DOHH2 (cell line): ENCODE measurements at regions not wholly inside any gene's neighbourhood (a gene's known extent, or its start where the extent isn't known, plus 50 kb on each side); places are given as distances from the start of the nearest gene placed in this dataset.

Source experiments
- H3F3A ChIP-seq: fragments of 200-600 bp; sonication (generic), shearing (Covaris generic); 2 replicates; pipeline ENCODE4 v1.6.0; 2016; ENCODE audit warnings: antibody characterized with exemption, mild to moderate bottlenecking; ENCODE audit not compliant: control insufficient read depth, insufficient read depth
- H3K27ac ChIP-seq: fragments of 200-600 bp; sonication (generic); 2 replicates; pipeline ENCODE4 v1.5.1; 2014; ENCODE audit warnings: low read depth, mild to moderate bottlenecking, low read length, moderate library complexity
- H3K27me3 ChIP-seq: fragments of 200-600 bp; sonication (generic); 2 replicates; pipeline ENCODE4 v1.6.1; 2014; ENCODE audit warnings: mild to moderate bottlenecking, low read length, mixed read lengths; ENCODE audit not compliant: control insufficient read depth
- H3K36me3 ChIP-seq: fragments of 200-600 bp; sonication (generic); 2 replicates; pipeline ENCODE4 v1.6.1; 2014; ENCODE audit warnings: mild to moderate bottlenecking, low read length, moderate library complexity, mixed read lengths; ENCODE audit not compliant: control insufficient read depth
- H3K4me1 ChIP-seq: fragments of 200-600 bp; sonication (generic); 2 replicates; pipeline ENCODE4 v1.6.1; 2014; ENCODE audit warnings: mild to moderate bottlenecking, low read length, mixed read lengths; ENCODE audit not compliant: control insufficient read depth
- H3K4me2 ChIP-seq: fragments of 200-600 bp; sonication (generic); 2 replicates; pipeline ENCODE4 v1.6.0; 2014; ENCODE audit warnings: mild to moderate bottlenecking, low read length, moderate library complexity
- H3K4me3 ChIP-seq: fragments of 200-600 bp; sonication (generic); 2 replicates; pipeline ENCODE4 v1.5.1; 2014; ENCODE audit warnings: mild to moderate bottlenecking, low read length, mixed read lengths
- H3K79me2 ChIP-seq: fragments of 200-600 bp; sonication (generic); 2 replicates; pipeline ENCODE4 v1.6.1; 2014; ENCODE audit warnings: mild to moderate bottlenecking, low read length, mixed read lengths; ENCODE audit not compliant: control insufficient read depth
- H3K9me2 ChIP-seq: fragments of 200-600 bp; sonication (generic); replicated peaks from 2 replicates; pipeline ENCODE4 v1.6.1; 2014; ENCODE audit warnings: mild to moderate bottlenecking, low read length, mixed read lengths; ENCODE audit not compliant: control insufficient read depth
- H3K9me3 ChIP-seq: fragments of 200-600 bp; sonication (generic); 2 replicates; pipeline ENCODE4 v1.6.1; 2014; ENCODE audit warnings: antibody characterized with exemption, low read length, mixed read lengths; ENCODE audit not compliant: control insufficient read depth, insufficient read depth
- H4K20me1 ChIP-seq: fragments of 200-600 bp; sonication (generic); 2 replicates; pipeline ENCODE4 v1.6.0; 2014; ENCODE audit warnings: low read depth, mild to moderate bottlenecking, antibody characterized with exemption, low read length, moderate library complexity; ENCODE audit not compliant: control insufficient read depth, insufficient read depth
- EZH2phosphoT487 ChIP-seq: fragments of 200-600 bp; sonication (generic); IDR thresholded peaks from 2 replicates; pipeline ENCODE4 v1.6.1; 2017; ENCODE audit warnings: borderline replicate concordance, mild to moderate bottlenecking, antibody characterized with exemption, low read length, moderate library complexity, mixed read lengths
- TF ChIP-seq, protein P1 (sequence below): fragments of 200-600 bp; sonication (generic); IDR thresholded peaks from one replicate; pipeline ENCODE4 v1.5.1; 2014; ENCODE audit warnings: antibody characterized with exemption, mild to moderate bottlenecking, low read depth, low read length; ENCODE audit not compliant: poor library complexity, severe bottlenecking

DNA sequence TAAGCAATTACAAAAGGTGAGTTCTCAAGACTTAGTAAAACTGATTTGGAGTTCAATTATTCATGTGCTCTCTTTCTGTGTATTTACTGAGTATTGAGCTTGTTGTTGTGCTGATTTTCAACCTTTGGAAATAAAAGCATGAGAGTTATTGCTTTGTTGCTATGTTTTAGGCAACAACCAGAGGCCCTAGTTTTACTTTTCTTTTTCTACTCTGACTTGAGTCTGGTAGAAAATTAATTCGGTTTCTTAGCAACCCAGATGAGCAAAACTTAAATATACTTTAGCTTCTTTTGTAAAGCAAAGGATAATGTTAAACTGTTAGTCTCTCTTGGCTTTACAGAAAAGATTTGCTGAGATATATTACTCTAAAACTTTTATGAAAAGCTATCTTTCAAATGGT is 66.4 kb upstream of the SCIN start:
- no peaks in the 10 kb centered on the region for H3F3A ChIP-seq
- H4K20me1 ChIP-seq, result no peaks in the 10 kb centered on the region
- H3K9me2 ChIP-seq, result no peaks in the 10 kb centered on the region
- H3K27me3 ChIP-seq, result no peaks in the 10 kb centered on the region
- no peaks in the 10 kb centered on the region for H3K9me3 ChIP-seq
- H3K79me2 ChIP-seq, result no peaks in the 10 kb centered on the region
- H3K4me2 ChIP-seq, result no peak overlapping the region
- H3K4me3 ChIP-seq, result no peak overlapping the region
- no peak overlapping the region for H3K27ac ChIP-seq
- H3K4me1 ChIP-seq, result no peaks in the 10 kb centered on the region
- no peak for TF ChIP-seq EZH2phosphoT487
- TF ChIP-seq, protein P1, sequence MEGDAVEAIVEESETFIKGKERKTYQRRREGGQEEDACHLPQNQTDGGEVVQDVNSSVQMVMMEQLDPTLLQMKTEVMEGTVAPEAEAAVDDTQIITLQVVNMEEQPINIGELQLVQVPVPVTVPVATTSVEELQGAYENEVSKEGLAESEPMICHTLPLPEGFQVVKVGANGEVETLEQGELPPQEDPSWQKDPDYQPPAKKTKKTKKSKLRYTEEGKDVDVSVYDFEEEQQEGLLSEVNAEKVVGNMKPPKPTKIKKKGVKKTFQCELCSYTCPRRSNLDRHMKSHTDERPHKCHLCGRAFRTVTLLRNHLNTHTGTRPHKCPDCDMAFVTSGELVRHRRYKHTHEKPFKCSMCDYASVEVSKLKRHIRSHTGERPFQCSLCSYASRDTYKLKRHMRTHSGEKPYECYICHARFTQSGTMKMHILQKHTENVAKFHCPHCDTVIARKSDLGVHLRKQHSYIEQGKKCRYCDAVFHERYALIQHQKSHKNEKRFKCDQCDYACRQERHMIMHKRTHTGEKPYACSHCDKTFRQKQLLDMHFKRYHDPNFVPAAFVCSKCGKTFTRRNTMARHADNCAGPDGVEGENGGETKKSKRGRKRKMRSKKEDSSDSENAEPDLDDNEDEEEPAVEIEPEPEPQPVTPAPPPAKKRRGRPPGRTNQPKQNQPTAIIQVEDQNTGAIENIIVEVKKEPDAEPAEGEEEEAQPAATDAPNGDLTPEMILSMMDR, result no peak
- H3K36me3 ChIP-seq, result no peaks in the 10 kb centered on the region

DNA sequence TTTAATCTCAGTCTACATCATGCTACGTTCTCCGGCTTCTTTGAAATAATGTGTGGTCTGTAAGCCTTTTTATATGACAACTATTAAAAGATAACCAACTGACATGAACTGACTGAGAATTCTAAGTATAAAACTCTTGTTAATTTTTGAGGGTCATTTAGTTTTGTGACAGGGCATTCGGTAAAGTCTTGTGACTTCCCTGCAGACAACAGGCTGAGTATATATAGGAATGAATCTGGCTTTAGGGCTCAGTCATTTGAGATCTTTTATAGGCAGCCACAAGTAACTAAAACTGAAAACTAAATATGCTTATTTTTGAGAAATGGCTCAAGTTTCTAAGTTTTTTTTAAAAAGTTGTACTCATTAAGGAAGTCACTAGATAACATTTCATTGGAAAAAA is 62.5 kb upstream of the SCIN start:
- H3K9me3 ChIP-seq, result no peaks in the 10 kb centered on the region
- H3K27ac ChIP-seq, result no peak overlapping the region
- H3K36me3 ChIP-seq, result no peaks in the 10 kb centered on the region
- no peak overlapping the region for H3K4me2 ChIP-seq
- no peaks in the 10 kb centered on the region for H3K4me1 ChIP-seq
- no peaks in the 10 kb centered on the region for H3F3A ChIP-seq
- H3K9me2 ChIP-seq, result no peaks in the 10 kb centered on the region
- no peak overlapping the region for H3K4me3 ChIP-seq
- no peak for TF ChIP-seq EZH2phosphoT487
- TF ChIP-seq, protein P1, result no peak
- no peaks in the 10 kb centered on the region for H4K20me1 ChIP-seq
- H3K27me3 ChIP-seq, result no peaks in the 10 kb centered on the region
- no peaks in the 10 kb centered on the region for H3K79me2 ChIP-seq

DNA sequence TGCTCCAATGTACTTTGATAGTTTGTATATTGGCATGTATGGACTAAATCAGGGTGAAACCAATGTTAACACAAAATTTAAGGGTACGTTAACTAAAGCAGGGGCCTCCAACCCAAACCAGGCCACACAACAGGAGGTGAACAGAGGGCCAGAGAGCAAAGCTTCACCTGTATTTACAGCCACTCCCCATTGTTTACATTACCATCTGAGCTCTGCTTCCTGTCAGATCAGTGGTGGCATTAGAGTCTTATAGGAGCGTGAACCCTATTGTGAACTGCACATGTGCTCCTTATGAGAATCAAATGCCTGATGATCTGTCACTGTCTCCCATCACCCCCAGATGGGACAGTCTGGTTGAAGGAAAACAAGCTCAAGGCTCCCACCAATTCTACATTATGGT is 62.0 kb upstream of the SCIN start:
- H3F3A ChIP-seq, result no peaks in the 10 kb centered on the region
- H3K79me2 ChIP-seq, result no peaks in the 10 kb centered on the region
- H4K20me1 ChIP-seq, result no peaks in the 10 kb centered on the region
- H3K4me3 ChIP-seq, result no peak overlapping the region
- TF ChIP-seq, protein P1, result no peak
- TF ChIP-seq EZH2phosphoT487, result no peak
- no peaks in the 10 kb centered on the region for H3K9me2 ChIP-seq
- H3K27me3 ChIP-seq, result no peaks in the 10 kb centered on the region
- H3K4me1 ChIP-seq, result no peaks in the 10 kb centered on the region
- no peaks in the 10 kb centered on the region for H3K9me3 ChIP-seq
- no peak overlapping the region for H3K4me2 ChIP-seq
- H3K27ac ChIP-seq, result no peak overlapping the region
- H3K36me3 ChIP-seq, result no peaks in the 10 kb centered on the region

DNA sequence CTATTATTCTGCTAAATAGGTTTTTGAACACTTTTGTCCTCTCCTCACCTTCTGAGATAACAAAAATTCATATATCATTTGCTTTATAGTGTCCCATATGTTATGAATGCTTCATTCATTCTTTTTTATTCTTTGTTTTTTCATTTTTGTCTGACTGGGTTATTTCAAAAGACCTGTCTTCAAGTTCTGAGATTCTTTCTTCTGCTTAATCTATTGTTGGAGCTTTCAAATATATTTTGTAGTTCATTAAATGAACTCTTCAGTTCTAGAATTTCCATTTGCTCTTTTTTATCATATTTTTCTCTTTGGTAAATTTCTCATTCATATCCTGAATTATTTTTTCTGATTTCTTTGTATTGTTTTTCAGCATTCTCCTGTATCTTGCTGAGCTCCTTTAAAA is 53.1 kb upstream of the SCIN start:
- H3K36me3 ChIP-seq, result no peaks in the 10 kb centered on the region
- H3K9me3 ChIP-seq, result no peaks in the 10 kb centered on the region
- no peak overlapping the region for H3K27ac ChIP-seq
- no peak overlapping the region for H3K4me3 ChIP-seq
- no peaks in the 10 kb centered on the region for H3K27me3 ChIP-seq
- no peak for TF ChIP-seq EZH2phosphoT487
- TF ChIP-seq, protein P1, result no peak
- H3K79me2 ChIP-seq, result no peaks in the 10 kb centered on the region
- no peaks in the 10 kb centered on the region for H4K20me1 ChIP-seq
- H3K4me1 ChIP-seq, result no peaks in the 10 kb centered on the region
- no peaks in the 10 kb centered on the region for H3K9me2 ChIP-seq
- no peak overlapping the region for H3K4me2 ChIP-seq
- no peaks in the 10 kb centered on the region for H3F3A ChIP-seq
